ENCODE measurements at regions not wholly inside any gene's neighbourhood (a gene's known extent, or its start where the extent isn't known, plus 50 kb on each side); places are given as distances from the start of the nearest gene placed in this dataset.

- H3K4me2 ChIP-seq (ENCODE audit: low read length), result no peak overlapping the region
- H3K4me3 ChIP-seq (ENCODE audit: low read depth, low read length, poor library complexity, severe bottlenecking), result no peak overlapping the region
- no peaks in the 10 kb centered on the region for H3K36me3 ChIP-seq (ENCODE audit: insufficient read depth, low read length)
- H3F3A ChIP-seq (ENCODE audit: insufficient read depth, low read length), result no peaks in the 10 kb centered on the region
- no peak overlapping the region for H3K9ac ChIP-seq (ENCODE audit: low read length)
- H4K20me1 ChIP-seq (ENCODE audit: insufficient read depth, low read length), result no peaks in the 10 kb centered on the region
- TF ChIP-seq, protein P1, sequence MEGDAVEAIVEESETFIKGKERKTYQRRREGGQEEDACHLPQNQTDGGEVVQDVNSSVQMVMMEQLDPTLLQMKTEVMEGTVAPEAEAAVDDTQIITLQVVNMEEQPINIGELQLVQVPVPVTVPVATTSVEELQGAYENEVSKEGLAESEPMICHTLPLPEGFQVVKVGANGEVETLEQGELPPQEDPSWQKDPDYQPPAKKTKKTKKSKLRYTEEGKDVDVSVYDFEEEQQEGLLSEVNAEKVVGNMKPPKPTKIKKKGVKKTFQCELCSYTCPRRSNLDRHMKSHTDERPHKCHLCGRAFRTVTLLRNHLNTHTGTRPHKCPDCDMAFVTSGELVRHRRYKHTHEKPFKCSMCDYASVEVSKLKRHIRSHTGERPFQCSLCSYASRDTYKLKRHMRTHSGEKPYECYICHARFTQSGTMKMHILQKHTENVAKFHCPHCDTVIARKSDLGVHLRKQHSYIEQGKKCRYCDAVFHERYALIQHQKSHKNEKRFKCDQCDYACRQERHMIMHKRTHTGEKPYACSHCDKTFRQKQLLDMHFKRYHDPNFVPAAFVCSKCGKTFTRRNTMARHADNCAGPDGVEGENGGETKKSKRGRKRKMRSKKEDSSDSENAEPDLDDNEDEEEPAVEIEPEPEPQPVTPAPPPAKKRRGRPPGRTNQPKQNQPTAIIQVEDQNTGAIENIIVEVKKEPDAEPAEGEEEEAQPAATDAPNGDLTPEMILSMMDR (IDR thresholded peaks at IDR 0.05; ENCODE audit: low read length), result no peak
- TF ChIP-seq EZH2 (IDR thresholded peaks at IDR 0.05; ENCODE audit: borderline replicate concordance, low read length), result no peak
- no peaks in the 10 kb centered on the region for H3K27me3 ChIP-seq (ENCODE audit: insufficient read depth, low read length)
- H3K27ac ChIP-seq (ENCODE audit: low read depth, low read length, poor library complexity, severe bottlenecking), result no peak overlapping the region
- no peaks in the 10 kb centered on the region for H3K9me3 ChIP-seq (ENCODE audit: low read length)
- no peaks in the 10 kb centered on the region for H3K4me1 ChIP-seq (ENCODE audit: insufficient read depth, low read length, severe bottlenecking)
- no peaks in the 10 kb centered on the region for H3K9me2 ChIP-seq (ENCODE audit: low read depth, low read length)
- no peaks in the 10 kb centered on the region for H3K79me2 ChIP-seq (ENCODE audit: insufficient read depth, low read length)
- no peak overlapping the region for H2AFZ ChIP-seq (ENCODE audit: low read length)
These were observed 510.1 kb downstream of the PLA2G4A start for GRCh38 chr1:187338762-187339412.

- H3K9me2 ChIP-seq (ENCODE audit: low read depth, low read length), result no peaks in the 10 kb centered on the region
- H3K36me3 ChIP-seq (ENCODE audit: insufficient read depth, low read length), result no peaks in the 10 kb centered on the region
- no peaks in the 10 kb centered on the region for H3K9me3 ChIP-seq (ENCODE audit: low read length)
- H3K27ac ChIP-seq (ENCODE audit: low read depth, low read length, poor library complexity, severe bottlenecking), result no peak overlapping the region
- no peak overlapping the region for H3K9ac ChIP-seq (ENCODE audit: low read length)
- H3K4me1 ChIP-seq (ENCODE audit: insufficient read depth, low read length, severe bottlenecking), result no peaks in the 10 kb centered on the region
- no peaks in the 10 kb centered on the region for H3K27me3 ChIP-seq (ENCODE audit: insufficient read depth, low read length)
- no peak overlapping the region for H2AFZ ChIP-seq (ENCODE audit: low read length)
- H3K79me2 ChIP-seq (ENCODE audit: insufficient read depth, low read length), result no peaks in the 10 kb centered on the region
- no peak overlapping the region for H3K4me2 ChIP-seq (ENCODE audit: low read length)
- TF ChIP-seq EZH2 (IDR thresholded peaks at IDR 0.05; ENCODE audit: borderline replicate concordance, low read length), result no peak
- TF ChIP-seq, protein P1 (IDR thresholded peaks at IDR 0.05; ENCODE audit: low read length), result no peak
- H3K4me3 ChIP-seq (ENCODE audit: low read depth, low read length, poor library complexity, severe bottlenecking), result no peak overlapping the region
- H4K20me1 ChIP-seq (ENCODE audit: insufficient read depth, low read length), result no peaks in the 10 kb centered on the region
- no peaks in the 10 kb centered on the region for H3F3A ChIP-seq (ENCODE audit: insufficient read depth, low read length)
These were observed 513.7 kb downstream of the PLA2G4A start for GRCh38 chr1:187342495-187342894.

GRCh38 chr1:187374082-187374481, 545.3 kb downstream of the PLA2G4A start:
- Histone ChIP-seq H2AFZ (ENCODE audit: low read length) (no peak overlapping the region), H3K79me2 (ENCODE audit: insufficient read depth, low read length) (no peaks in the 10 kb centered on the region), H3K4me3 (ENCODE audit: low read depth, low read length, poor library complexity, severe bottlenecking) (no peak overlapping the region), H3K27ac (ENCODE audit: low read depth, low read length, poor library complexity, severe bottlenecking) (no peak overlapping the region), H3K27me3 (ENCODE audit: insufficient read depth, low read length) (no peaks in the 10 kb centered on the region), H3F3A (ENCODE audit: insufficient read depth, low read length) (no peaks in the 10 kb centered on the region), H3K9me3 (ENCODE audit: low read length) (no peaks in the 10 kb centered on the region), H3K4me1 (ENCODE audit: insufficient read depth, low read length, severe bottlenecking) (no peaks in the 10 kb centered on the region), H3K9ac (ENCODE audit: low read length) (no peak overlapping the region), H3K4me2 (ENCODE audit: low read length) (no peak overlapping the region), H3K36me3 (ENCODE audit: insufficient read depth, low read length) (no peaks in the 10 kb centered on the region), H4K20me1 (ENCODE audit: insufficient read depth, low read length) (no peaks in the 10 kb centered on the region), H3K9me2 (ENCODE audit: low read depth, low read length) (no peaks in the 10 kb centered on the region)
- TF ChIP-seq, protein P1 (IDR thresholded peaks at IDR 0.05; ENCODE audit: low read length), result no peak
- TF ChIP-seq EZH2 (IDR thresholded peaks at IDR 0.05; ENCODE audit: borderline replicate concordance, low read length), result no peak
